ENCODE measurements at regions not wholly inside any gene's neighbourhood (a gene's known extent, or its start where the extent isn't known, plus 50 kb on each side); places are given as distances from the start of the nearest gene placed in this dataset.

DNA sequence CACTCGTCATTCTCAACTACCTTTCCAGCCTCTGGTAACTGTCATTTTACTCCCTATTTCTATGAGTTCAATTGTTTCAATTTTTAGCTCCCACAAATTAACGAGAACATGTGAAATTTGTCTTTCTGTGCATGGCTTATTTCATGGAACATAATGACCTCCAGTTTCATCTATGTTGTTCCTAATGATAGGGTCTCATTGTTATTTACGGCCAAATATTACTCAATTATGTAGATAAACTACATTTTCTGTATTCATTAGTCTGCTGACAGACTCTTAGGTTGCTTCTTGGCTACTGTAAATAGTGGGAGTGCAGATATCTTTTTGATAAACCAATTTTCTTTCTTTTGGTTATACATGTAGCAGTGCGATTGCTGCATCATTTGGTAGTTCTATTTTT lies 374.9 kb upstream of the ROBO1 start:
- FAIRE-seq (no peak), DNase-seq (ENCODE audit: insufficient read length, low spot score) (no peak)
- TF ChIP-seq, protein P1, sequence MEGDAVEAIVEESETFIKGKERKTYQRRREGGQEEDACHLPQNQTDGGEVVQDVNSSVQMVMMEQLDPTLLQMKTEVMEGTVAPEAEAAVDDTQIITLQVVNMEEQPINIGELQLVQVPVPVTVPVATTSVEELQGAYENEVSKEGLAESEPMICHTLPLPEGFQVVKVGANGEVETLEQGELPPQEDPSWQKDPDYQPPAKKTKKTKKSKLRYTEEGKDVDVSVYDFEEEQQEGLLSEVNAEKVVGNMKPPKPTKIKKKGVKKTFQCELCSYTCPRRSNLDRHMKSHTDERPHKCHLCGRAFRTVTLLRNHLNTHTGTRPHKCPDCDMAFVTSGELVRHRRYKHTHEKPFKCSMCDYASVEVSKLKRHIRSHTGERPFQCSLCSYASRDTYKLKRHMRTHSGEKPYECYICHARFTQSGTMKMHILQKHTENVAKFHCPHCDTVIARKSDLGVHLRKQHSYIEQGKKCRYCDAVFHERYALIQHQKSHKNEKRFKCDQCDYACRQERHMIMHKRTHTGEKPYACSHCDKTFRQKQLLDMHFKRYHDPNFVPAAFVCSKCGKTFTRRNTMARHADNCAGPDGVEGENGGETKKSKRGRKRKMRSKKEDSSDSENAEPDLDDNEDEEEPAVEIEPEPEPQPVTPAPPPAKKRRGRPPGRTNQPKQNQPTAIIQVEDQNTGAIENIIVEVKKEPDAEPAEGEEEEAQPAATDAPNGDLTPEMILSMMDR (IDR thresholded peaks at IDR 0.05; ENCODE audit: insufficient read depth, missing control alignments): no peak

- DNase-seq (ENCODE audit: insufficient read length, low spot score) (no peak), FAIRE-seq (no peak)
- TF ChIP-seq, protein P1 (IDR thresholded peaks at IDR 0.05; ENCODE audit: insufficient read depth, missing control alignments): no peak
These were observed 373.8 kb upstream of the ROBO1 start for GRCh38 chr3:80141557-80141956.

DNA sequence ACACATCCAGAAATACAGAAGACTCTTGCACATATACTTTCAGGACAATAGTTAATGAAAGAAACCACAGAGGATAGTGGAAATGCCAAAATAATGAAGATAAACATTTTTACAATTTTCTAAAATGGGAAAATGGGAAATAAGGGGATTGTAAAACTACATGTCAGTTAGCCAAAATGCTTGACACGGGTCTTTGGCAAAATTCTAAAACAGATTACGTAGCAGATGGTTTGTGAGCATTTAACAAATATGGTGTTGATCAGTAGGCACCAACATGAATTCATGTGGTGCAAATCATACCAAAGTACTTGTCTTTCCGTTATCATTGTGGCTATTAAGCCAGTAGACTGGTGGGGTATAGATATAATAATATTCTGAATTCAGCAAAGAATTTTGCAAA lies 348.5 kb upstream of the ROBO1 start:
- FAIRE-seq (no peak), DNase-seq (ENCODE audit: insufficient read length, low spot score) (no peak)
- TF ChIP-seq, protein P1 (IDR thresholded peaks at IDR 0.05; ENCODE audit: insufficient read depth, missing control alignments): no peak

DNA sequence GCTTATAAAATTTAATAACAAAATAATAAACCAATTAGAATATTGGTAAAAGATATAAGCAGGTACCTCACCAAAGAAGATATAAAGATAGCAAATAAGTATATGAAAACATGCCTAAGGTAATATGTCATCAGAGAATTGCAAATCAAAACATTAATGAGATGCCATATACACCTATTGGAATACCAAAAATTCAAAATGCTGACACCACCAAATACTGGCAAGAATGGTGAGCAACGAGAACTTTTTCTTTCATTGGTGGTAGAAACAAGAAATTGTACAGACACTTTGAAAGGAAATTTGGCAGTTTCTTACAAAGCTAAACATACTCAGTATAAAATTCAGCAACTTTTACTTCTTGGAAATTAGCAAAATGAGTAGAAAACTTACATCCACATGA lies 346.9 kb upstream of the ROBO1 start:
- DNase-seq (ENCODE audit: insufficient read length, low spot score) (no peak), FAIRE-seq (no peak)
- TF ChIP-seq, protein P1 (IDR thresholded peaks at IDR 0.05; ENCODE audit: insufficient read depth, missing control alignments): no peak

- no peak for FAIRE-seq
- DNase-seq (ENCODE audit: insufficient read length, low spot score): no peak
- TF ChIP-seq, protein P1 (IDR thresholded peaks at IDR 0.05; ENCODE audit: insufficient read depth, missing control alignments): no peak
These were observed 345.5 kb upstream of the ROBO1 start for GRCh38 chr3:80113331-80113730.

DNA sequence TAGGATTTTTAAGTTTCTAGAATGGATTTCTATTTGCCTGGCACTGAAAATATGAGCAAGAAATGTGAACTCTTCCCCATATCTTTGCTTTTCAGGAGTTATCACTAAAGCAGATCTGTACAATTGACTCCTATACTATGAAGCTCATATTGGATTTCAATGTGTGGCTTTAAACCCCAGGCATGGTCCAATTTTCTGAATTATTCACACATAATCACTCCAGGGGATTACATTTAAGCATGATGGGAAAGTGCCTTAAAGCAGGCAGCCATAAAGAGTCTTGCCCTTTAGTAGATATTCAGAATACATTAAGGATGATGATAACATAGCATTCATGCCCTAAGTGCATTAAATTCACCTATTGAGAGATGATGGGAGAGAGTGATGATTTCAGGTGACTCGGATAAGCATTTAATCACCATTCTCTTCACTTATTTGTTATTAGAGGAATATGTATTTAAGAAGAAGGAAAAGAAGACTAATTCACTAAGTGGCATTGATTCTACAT lies 331.8 kb upstream of the ROBO1 start:
- DNase-seq (ENCODE audit: insufficient read length, low spot score): no peak
- TF ChIP-seq, protein P1 (IDR thresholded peaks at IDR 0.05; ENCODE audit: insufficient read depth, missing control alignments): no peak
- FAIRE-seq: peak; percentile 79

DNA sequence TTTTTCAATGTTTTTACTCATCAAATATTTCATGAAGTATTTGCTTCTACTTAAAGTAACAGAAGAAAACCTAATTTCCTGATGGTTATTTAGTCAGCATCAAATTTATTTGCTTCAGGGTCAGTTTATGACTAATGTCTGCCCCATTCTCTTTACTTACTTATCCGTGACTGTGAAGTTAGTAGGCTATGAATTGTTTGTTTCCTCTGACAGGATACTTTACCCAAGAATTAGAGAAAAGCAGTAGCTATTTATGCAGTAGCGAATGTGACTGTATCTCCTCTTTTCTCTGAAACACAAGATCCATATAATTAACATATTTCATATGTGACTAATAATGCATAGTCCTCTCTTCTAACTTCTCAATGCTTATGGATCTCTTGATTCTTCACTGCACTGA lies 329.9 kb upstream of the ROBO1 start:
- DNase-seq (ENCODE audit: insufficient read length, low spot score): no peak
- TF ChIP-seq, protein P1 (IDR thresholded peaks at IDR 0.05; ENCODE audit: insufficient read depth, missing control alignments): no peak
- FAIRE-seq: no peak
